Fibroblast of mammary gland (primary cell): ENCODE measurements at regions not wholly inside any gene's neighbourhood (a gene's known extent, or its start where the extent isn't known, plus 50 kb on each side); places are given as distances from the start of the nearest gene placed in this dataset.

Experiments used
- DNase-seq: peaks from one replicate; pipeline ENCODE4 v3.0.0-alpha.2; 2010; ENCODE audit warnings: low read depth
- H3K4me3 ChIP-seq: 2 replicates; pipeline ENCODE4 v1.5.1; 2011; ENCODE audit warnings: low read depth, mild to moderate bottlenecking, low read length, moderate library complexity; ENCODE audit not compliant: control insufficient read depth
- TF ChIP-seq, protein P1 (sequence below): conservative IDR thresholded peaks from 2 replicates; pipeline ENCODE4 v1.5.1; 2011; ENCODE audit warnings: low read depth, low read length, inconsistent platforms; ENCODE audit not compliant: control insufficient read depth, insufficient read depth

DNA sequence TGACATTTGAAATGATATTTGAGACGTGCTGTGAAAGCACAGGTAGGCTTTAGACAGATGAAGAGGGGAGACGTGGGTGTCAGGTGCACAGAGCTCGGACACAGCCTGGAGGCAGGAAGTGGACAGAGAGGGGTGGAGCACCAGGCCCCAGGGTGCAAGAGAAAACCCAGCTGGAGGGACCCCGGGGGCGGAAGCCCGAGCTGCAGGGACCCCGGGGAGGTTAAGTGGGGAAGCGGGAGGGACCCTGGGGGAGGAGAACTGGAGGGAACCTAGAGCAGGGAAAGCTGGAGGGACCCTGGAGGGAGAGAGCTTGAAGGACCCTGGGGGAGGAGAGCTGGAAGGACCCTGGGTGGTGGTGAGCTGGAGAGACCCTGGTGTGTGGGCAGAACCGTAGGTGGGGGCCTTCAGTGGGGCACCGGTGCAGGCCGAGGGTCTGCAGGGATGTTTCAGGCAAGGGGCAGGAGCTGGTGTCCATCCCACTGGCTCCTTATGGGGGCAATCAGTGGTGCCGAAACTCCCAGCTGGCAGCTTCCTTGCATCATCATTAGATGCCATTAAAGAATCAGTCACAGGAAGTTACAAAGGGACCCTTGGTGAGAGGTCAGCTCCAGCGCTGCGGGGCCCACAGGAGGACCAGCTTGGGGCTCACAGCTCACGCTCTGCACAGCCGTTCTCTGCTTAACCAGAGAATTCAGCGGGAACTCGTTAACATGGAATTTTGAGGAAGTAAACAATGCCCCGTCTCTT, 246.6 kb downstream of the EIPR1 start:
- no peak for DNase-seq
- no peak overlapping the region for H3K4me3 ChIP-seq
- TF ChIP-seq, protein P1, sequence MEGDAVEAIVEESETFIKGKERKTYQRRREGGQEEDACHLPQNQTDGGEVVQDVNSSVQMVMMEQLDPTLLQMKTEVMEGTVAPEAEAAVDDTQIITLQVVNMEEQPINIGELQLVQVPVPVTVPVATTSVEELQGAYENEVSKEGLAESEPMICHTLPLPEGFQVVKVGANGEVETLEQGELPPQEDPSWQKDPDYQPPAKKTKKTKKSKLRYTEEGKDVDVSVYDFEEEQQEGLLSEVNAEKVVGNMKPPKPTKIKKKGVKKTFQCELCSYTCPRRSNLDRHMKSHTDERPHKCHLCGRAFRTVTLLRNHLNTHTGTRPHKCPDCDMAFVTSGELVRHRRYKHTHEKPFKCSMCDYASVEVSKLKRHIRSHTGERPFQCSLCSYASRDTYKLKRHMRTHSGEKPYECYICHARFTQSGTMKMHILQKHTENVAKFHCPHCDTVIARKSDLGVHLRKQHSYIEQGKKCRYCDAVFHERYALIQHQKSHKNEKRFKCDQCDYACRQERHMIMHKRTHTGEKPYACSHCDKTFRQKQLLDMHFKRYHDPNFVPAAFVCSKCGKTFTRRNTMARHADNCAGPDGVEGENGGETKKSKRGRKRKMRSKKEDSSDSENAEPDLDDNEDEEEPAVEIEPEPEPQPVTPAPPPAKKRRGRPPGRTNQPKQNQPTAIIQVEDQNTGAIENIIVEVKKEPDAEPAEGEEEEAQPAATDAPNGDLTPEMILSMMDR = no peak

DNA sequence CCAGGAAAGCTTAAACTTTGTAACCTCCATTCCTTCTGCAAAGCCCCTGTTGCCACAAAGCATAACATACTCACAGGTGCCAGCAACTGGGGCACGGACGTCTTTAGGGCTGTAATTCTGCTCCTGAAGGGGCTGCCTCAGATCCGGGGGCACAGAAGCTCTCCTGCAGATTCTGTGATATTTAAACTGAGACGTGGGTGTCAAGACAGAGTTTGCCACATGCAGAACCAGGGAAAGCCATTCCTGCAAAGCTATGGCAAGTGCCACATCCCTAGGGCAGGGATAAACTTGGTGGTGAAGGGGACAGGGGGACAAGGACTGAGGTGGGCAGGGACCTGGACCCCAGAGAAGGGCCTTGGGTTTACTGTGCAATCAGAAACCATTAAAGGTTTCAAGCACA, 247.2 kb downstream of the EIPR1 start:
- no peak overlapping the region for H3K4me3 ChIP-seq
- DNase-seq = no peak
- TF ChIP-seq, protein P1 = no peak

GRCh38 chr2:3129867-3130266, 247.8 kb downstream of the EIPR1 start:
- H3K4me3 ChIP-seq = no peak overlapping the region
- TF ChIP-seq, protein P1 = no peak
- DNase-seq = no peak

DNA sequence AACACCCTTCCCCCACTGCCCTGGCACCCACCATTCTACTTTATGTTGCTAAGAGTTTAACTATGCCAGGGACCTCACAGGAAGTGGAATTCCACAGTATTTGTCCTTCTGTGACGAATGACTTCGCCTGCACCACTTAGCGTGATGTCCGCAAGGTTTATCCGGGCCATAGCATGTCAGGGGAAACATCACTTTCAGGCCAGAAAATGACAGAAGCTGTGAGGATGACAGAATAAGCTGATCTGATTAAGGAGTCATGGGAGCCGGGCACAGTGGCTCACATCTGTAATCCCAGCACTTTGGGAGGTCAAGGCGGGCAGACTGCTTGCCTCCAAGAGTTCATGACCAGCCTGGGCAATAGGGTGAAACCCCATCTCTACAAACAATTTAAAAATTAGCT, 248.8 kb downstream of the EIPR1 start:
- DNase-seq = no peak
- H3K4me3 ChIP-seq = no peak overlapping the region
- TF ChIP-seq, protein P1 = no peak

DNA sequence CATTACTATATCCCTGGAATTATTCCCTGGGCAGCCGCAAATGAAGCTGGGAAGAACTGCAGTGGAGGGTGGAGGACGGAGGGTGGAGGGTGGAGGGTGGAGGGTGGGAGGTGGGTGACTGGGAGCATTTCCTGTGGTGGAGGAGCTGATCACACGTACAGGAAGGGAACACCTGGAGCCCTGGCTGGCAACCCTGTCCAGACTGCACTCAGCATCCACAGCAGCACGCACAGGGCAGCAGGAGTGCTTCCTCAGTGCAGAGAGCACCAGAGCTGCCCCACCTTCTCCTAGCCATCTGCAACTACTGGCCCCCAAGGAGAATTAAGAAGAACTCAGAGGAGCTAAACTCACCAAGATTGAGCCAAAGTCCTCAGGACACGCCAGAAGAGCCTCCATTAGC, 249.9 kb downstream of the EIPR1 start:
- no peak for DNase-seq
- TF ChIP-seq, protein P1 = no peak
- H3K4me3 ChIP-seq = no peak overlapping the region

DNA sequence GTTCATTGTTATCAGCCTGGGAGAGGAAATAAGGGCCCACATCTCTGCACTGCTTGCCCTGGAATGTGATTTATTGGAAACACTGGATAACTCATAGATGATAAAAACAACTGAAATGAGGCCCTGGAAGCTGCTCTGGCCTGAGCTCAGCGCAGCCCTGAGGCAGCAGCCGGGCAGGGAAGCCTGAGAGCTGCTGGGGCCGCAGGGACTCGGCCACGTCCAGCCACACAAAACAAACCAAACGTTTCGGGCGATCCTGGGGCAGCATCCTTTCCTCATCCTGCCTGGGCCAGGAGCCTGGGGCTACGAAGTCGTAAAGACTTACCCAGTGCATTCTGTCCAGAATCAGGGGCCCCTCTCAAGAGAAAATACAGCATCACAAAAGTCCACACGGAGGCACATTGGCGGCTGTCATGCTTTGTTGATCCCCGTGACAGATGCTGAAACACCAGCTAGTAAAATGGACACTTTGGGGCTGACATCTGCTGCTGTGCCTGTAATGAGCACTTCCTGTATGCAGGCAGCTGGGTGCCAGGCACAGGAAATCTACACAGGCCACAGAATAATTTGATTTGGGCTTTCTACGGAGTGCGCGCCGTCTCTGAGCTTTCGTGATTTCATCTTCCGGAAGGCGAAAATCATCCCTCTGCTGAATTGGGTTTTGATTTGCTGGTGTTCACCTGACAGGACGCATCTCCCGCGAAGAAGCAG, 250.6 kb downstream of the EIPR1 start:
- H3K4me3 ChIP-seq = no peak overlapping the region
- TF ChIP-seq, protein P1 = no peak

More for the DNA sequence above, 250.6 kb downstream of the EIPR1 start:
- no peak for DNase-seq
